ENCODE measurements at regions not wholly inside any gene's neighbourhood (a gene's known extent, or its start where the extent isn't known, plus 50 kb on each side); places are given as distances from the start of the nearest gene placed in this dataset.

GRCh38 chr5:25330721-25331120, 685.9 kb upstream of the CDH10 start:
- Histone ChIP-seq H3K9ac (ENCODE audit: low read length) (no peak overlapping the region), H4K20me1 (ENCODE audit: low read length) (no peaks in the 10 kb centered on the region), H3K36me3 (ENCODE audit: low read depth, low read length) (no peaks in the 10 kb centered on the region), H3K4me2 (ENCODE audit: low read length) (no peak overlapping the region), H3F3A (ENCODE audit: low read length, unreplicated experiment) (no peaks in the 10 kb centered on the region), H3K9me3 (ENCODE audit: low read length) (no peaks in the 10 kb centered on the region), H3K4me3 (ENCODE audit: low read length) (no peak overlapping the region), H3K79me2 (ENCODE audit: low read length) (no peaks in the 10 kb centered on the region), H3K27ac (ENCODE audit: low read length) (no peak overlapping the region), H3K4me1 (ENCODE audit: insufficient read depth, low read length) (no peaks in the 10 kb centered on the region), H3K9me2 (replicated peaks; ENCODE audit: low read length) (no peaks in the 10 kb centered on the region), H2AFZ (ENCODE audit: low read length) (no peak overlapping the region), H3K27me3 (ENCODE audit: low read length) (no peaks in the 10 kb centered on the region)
- BruUV-seq (replicated peaks): no TSS peak
- intact Hi-C loops (cut with micrococcal nuclease): no loop called here
- TF ChIP-seq EZH2phosphoT487 (IDR thresholded peaks at IDR 0.05; ENCODE audit: borderline replicate concordance, low read length) (no peak), EZH2 (IDR thresholded peaks at IDR 0.05; ENCODE audit: low read length, unreplicated experiment) (no peak)
- TF ChIP-seq, protein P1, sequence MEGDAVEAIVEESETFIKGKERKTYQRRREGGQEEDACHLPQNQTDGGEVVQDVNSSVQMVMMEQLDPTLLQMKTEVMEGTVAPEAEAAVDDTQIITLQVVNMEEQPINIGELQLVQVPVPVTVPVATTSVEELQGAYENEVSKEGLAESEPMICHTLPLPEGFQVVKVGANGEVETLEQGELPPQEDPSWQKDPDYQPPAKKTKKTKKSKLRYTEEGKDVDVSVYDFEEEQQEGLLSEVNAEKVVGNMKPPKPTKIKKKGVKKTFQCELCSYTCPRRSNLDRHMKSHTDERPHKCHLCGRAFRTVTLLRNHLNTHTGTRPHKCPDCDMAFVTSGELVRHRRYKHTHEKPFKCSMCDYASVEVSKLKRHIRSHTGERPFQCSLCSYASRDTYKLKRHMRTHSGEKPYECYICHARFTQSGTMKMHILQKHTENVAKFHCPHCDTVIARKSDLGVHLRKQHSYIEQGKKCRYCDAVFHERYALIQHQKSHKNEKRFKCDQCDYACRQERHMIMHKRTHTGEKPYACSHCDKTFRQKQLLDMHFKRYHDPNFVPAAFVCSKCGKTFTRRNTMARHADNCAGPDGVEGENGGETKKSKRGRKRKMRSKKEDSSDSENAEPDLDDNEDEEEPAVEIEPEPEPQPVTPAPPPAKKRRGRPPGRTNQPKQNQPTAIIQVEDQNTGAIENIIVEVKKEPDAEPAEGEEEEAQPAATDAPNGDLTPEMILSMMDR (conservative IDR thresholded peaks at IDR 0.05; ENCODE audit: low read depth, low read length): no peak
- no peak for DNase-seq
- ChIA-PET CTCF (no interaction called here), POLR2A (ENCODE audit: unreplicated experiment) (no interaction called here)
- ATAC-seq: no peak

- intact Hi-C loops (cut with micrococcal nuclease): no loop called here
- Histone ChIP-seq H3K4me1 (ENCODE audit: insufficient read depth, low read length) (no peaks in the 10 kb centered on the region), H3K9ac (ENCODE audit: low read length) (no peak overlapping the region), H3K27ac (ENCODE audit: low read length) (no peak overlapping the region), H2AFZ (ENCODE audit: low read length) (no peak overlapping the region), H3K9me2 (replicated peaks; ENCODE audit: low read length) (no peaks in the 10 kb centered on the region), H3F3A (ENCODE audit: low read length, unreplicated experiment) (no peaks in the 10 kb centered on the region), H3K9me3 (ENCODE audit: low read length) (no peaks in the 10 kb centered on the region), H3K4me3 (ENCODE audit: low read length) (no peak overlapping the region), H3K27me3 (ENCODE audit: low read length) (no peaks in the 10 kb centered on the region), H3K36me3 (ENCODE audit: low read depth, low read length) (no peaks in the 10 kb centered on the region), H3K79me2 (ENCODE audit: low read length) (no peaks in the 10 kb centered on the region), H3K4me2 (ENCODE audit: low read length) (no peak overlapping the region), H4K20me1 (ENCODE audit: low read length) (no peaks in the 10 kb centered on the region)
- TF ChIP-seq EZH2 (IDR thresholded peaks at IDR 0.05; ENCODE audit: low read length, unreplicated experiment) (no peak), EZH2phosphoT487 (IDR thresholded peaks at IDR 0.05; ENCODE audit: borderline replicate concordance, low read length) (no peak)
- TF ChIP-seq, protein P1 (conservative IDR thresholded peaks at IDR 0.05; ENCODE audit: low read depth, low read length): no peak
- POLR2A ChIA-PET (ENCODE audit: unreplicated experiment): no interaction called here
- BruUV-seq (replicated peaks): no TSS peak
- CTCF ChIA-PET: no interaction called here
- ATAC-seq (no peak), DNase-seq (no peak)
Measured at GRCh38 chr5:25327172-25327571, 682.4 kb upstream of the CDH10 start.

DNA sequence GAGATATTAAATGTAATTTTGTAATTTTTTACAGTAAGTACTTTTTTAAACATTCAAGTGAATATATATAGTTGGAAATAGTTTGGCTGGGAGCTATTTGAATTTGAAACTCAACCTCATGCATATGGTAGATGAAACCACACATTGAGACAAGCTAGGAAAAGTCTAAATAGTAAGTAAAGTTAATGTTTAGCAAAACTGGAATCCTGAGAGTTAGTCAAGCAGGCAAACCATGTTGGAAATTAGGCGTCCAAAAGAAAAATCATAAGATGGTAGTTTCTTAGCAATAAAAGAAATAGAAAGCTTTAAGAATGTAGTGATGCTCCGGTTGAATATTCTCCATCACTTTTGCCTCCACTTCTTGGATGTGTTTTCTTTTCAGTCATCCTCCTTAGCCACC, 657.1 kb upstream of the CDH10 start:
- no peaks in the 10 kb centered on the region for H3K9me2 ChIP-seq (replicated peaks; ENCODE audit: low read length)
- ATAC-seq: no peak
- no peaks in the 10 kb centered on the region for H3K79me2 ChIP-seq (ENCODE audit: low read length)
- no TSS peak for BruUV-seq (replicated peaks)
- no peak overlapping the region for H3K4me2 ChIP-seq (ENCODE audit: low read length)
- no peaks in the 10 kb centered on the region for H3F3A ChIP-seq (ENCODE audit: low read length, unreplicated experiment)
- no peak for DNase-seq
- H3K4me1 ChIP-seq (ENCODE audit: insufficient read depth, low read length): no peaks in the 10 kb centered on the region
- no peak overlapping the region for H3K27ac ChIP-seq (ENCODE audit: low read length)
- H3K36me3 ChIP-seq (ENCODE audit: low read depth, low read length): no peaks in the 10 kb centered on the region
- ChIA-PET POLR2A (ENCODE audit: unreplicated experiment) (no interaction called here), CTCF (no interaction called here)
- no peaks in the 10 kb centered on the region for H3K9me3 ChIP-seq (ENCODE audit: low read length)
- H3K9ac ChIP-seq (ENCODE audit: low read length): no peak overlapping the region
- intact Hi-C loops (cut with micrococcal nuclease): no loop called here
- H4K20me1 ChIP-seq (ENCODE audit: low read length): no peaks in the 10 kb centered on the region
- no peak overlapping the region for H3K4me3 ChIP-seq (ENCODE audit: low read length)
- H3K27me3 ChIP-seq (ENCODE audit: low read length): no peaks in the 10 kb centered on the region
- H2AFZ ChIP-seq (ENCODE audit: low read length): no peak overlapping the region
- TF ChIP-seq EZH2phosphoT487 (IDR thresholded peaks at IDR 0.05; ENCODE audit: borderline replicate concordance, low read length) (no peak), EZH2 (IDR thresholded peaks at IDR 0.05; ENCODE audit: low read length, unreplicated experiment) (no peak)
- TF ChIP-seq, protein P1 (conservative IDR thresholded peaks at IDR 0.05; ENCODE audit: low read depth, low read length): no peak
